Activated naive CD8-positive, alpha-beta T cell treated with anti-CD3 and anti-CD28 coated beads, Interleukin-2, amount 50 U/mL, for 24 hours (primary cell): ENCODE measurements at regions not wholly inside any gene's neighbourhood (a gene's known extent, or its start where the extent isn't known, plus 50 kb on each side); places are given as distances from the start of the nearest gene placed in this dataset.

Experiments
- ATAC-seq: fragments of 150-1000 bp; cut with Tn5 transposase; one replicate; pipeline ENCODE4 v1.10.0; 2021
- DNase-seq: peaks from one replicate; pipeline ENCODE4 v3.0.0; 2021
- H3K27ac Mint-ChIP-seq: one replicate; pipeline ENCODE4 v1.8.0; 2021; ENCODE audit warnings: mild to moderate bottlenecking, mixed read lengths
- H3K27me3 Mint-ChIP-seq: one replicate; pipeline ENCODE4 v1.8.0; 2021; ENCODE audit warnings: mixed read lengths
- H3K36me3 Mint-ChIP-seq: one replicate; pipeline ENCODE4 v1.8.0; 2021; ENCODE audit warnings: low read depth, mixed read lengths
- H3K4me1 Mint-ChIP-seq: one replicate; pipeline ENCODE4 v1.8.0; 2021; ENCODE audit warnings: mixed read lengths
- H3K4me3 Mint-ChIP-seq: one replicate; pipeline ENCODE4 v1.8.0; 2021; ENCODE audit warnings: mild to moderate bottlenecking, moderate library complexity, mixed read lengths
- H3K9me3 Mint-ChIP-seq: one replicate; pipeline ENCODE4 v1.8.0; 2021; ENCODE audit warnings: mixed read lengths

GRCh38 chr3:181824961-181825360 lies 113.2 kb downstream of the SOX2 start:
- no peaks in the 10 kb centered on the region for H3K36me3 Mint-ChIP-seq
- no peak for ATAC-seq
- no peaks in the 10 kb centered on the region for H3K4me1 Mint-ChIP-seq
- no peak overlapping the region for H3K4me3 Mint-ChIP-seq
- DNase-seq, result no peak
- H3K27me3 Mint-ChIP-seq, result peaks cover 2% of the 10 kb centered on the region
- H3K27ac Mint-ChIP-seq, result no peak overlapping the region
- H3K9me3 Mint-ChIP-seq, result peaks cover 4% of the 10 kb centered on the region

- Mint-ChIP-seq H3K36me3 (no peaks in the 10 kb centered on the region), H3K4me1 (no peaks in the 10 kb centered on the region), H3K9me3 (no peaks in the 10 kb centered on the region), H3K4me3 (no peak overlapping the region), H3K27ac (no peak overlapping the region), H3K27me3 (peaks cover 2% of the 10 kb centered on the region)
- DNase-seq (no peak), ATAC-seq (no peak)
Measured at GRCh38 chr3:181839039-181839915, 127.6 kb downstream of the SOX2 start.

- no peak overlapping the region for H3K4me3 Mint-ChIP-seq
- no peaks in the 10 kb centered on the region for H3K36me3 Mint-ChIP-seq
- H3K27me3 Mint-ChIP-seq, result peaks cover 2% of the 10 kb centered on the region
- H3K4me1 Mint-ChIP-seq, result no peaks in the 10 kb centered on the region
- H3K27ac Mint-ChIP-seq, result no peak overlapping the region
- no peak for ATAC-seq
- H3K9me3 Mint-ChIP-seq, result no peaks in the 10 kb centered on the region
- DNase-seq, result no peak
Measured at GRCh38 chr3:181839916-181840297, 128.2 kb downstream of the SOX2 start.

- Mint-ChIP-seq H3K27ac (no peak overlapping the region), H3K9me3 (no peaks in the 10 kb centered on the region), H3K4me1 (no peaks in the 10 kb centered on the region), H3K4me3 (no peak overlapping the region), H3K36me3 (no peaks in the 10 kb centered on the region), H3K27me3 (no peaks in the 10 kb centered on the region)
- ATAC-seq, result no peak
- no peak for DNase-seq
Measured at GRCh38 chr3:181844211-181844610, 132.5 kb downstream of the SOX2 start.

GRCh38 chr3:181847276-181847675 lies 135.6 kb downstream of the SOX2 start:
- H3K36me3 Mint-ChIP-seq, result no peaks in the 10 kb centered on the region
- H3K9me3 Mint-ChIP-seq, result no peaks in the 10 kb centered on the region
- no peak overlapping the region for H3K27ac Mint-ChIP-seq
- ATAC-seq, result no peak
- no peak for DNase-seq
- no peaks in the 10 kb centered on the region for H3K27me3 Mint-ChIP-seq
- H3K4me3 Mint-ChIP-seq, result no peak overlapping the region
- H3K4me1 Mint-ChIP-seq, result no peaks in the 10 kb centered on the region

GRCh38 chr3:181851063-181851462 lies 139.3 kb downstream of the SOX2 start:
- no peak overlapping the region for H3K4me3 Mint-ChIP-seq
- H3K27me3 Mint-ChIP-seq, result no peaks in the 10 kb centered on the region
- DNase-seq (no peak), ATAC-seq (no peak)
- H3K4me1 Mint-ChIP-seq, result no peaks in the 10 kb centered on the region
- no peak overlapping the region for H3K27ac Mint-ChIP-seq
- no peaks in the 10 kb centered on the region for H3K9me3 Mint-ChIP-seq
- H3K36me3 Mint-ChIP-seq, result no peaks in the 10 kb centered on the region

- ATAC-seq, result no peak
- no peak overlapping the region for H3K4me3 Mint-ChIP-seq
- no peaks in the 10 kb centered on the region for H3K27me3 Mint-ChIP-seq
- no peaks in the 10 kb centered on the region for H3K4me1 Mint-ChIP-seq
- H3K36me3 Mint-ChIP-seq, result no peaks in the 10 kb centered on the region
- no peak for DNase-seq
- no peaks in the 10 kb centered on the region for H3K9me3 Mint-ChIP-seq
- H3K27ac Mint-ChIP-seq, result no peak overlapping the region
Measured at GRCh38 chr3:181855825-181856224, 144.1 kb downstream of the SOX2 start.

GRCh38 chr3:181859518-181859917 lies 147.8 kb downstream of the SOX2 start:
- H3K27me3 Mint-ChIP-seq, result no peaks in the 10 kb centered on the region
- no peak overlapping the region for H3K4me3 Mint-ChIP-seq
- DNase-seq (no peak), ATAC-seq (no peak)
- H3K9me3 Mint-ChIP-seq, result no peaks in the 10 kb centered on the region
- no peak overlapping the region for H3K27ac Mint-ChIP-seq
- H3K36me3 Mint-ChIP-seq, result no peaks in the 10 kb centered on the region
- H3K4me1 Mint-ChIP-seq, result no peaks in the 10 kb centered on the region

- Mint-ChIP-seq H3K36me3 (no peaks in the 10 kb centered on the region), H3K27me3 (no peaks in the 10 kb centered on the region), H3K9me3 (no peaks in the 10 kb centered on the region), H3K27ac (no peak overlapping the region), H3K4me1 (no peaks in the 10 kb centered on the region), H3K4me3 (no peak overlapping the region)
- no peak for ATAC-seq
- no peak for DNase-seq
Measured at GRCh38 chr3:181860235-181860634, 148.5 kb downstream of the SOX2 start.

GRCh38 chr3:181862502-181862901 lies 150.8 kb downstream of the SOX2 start:
- no peak for DNase-seq
- Mint-ChIP-seq H3K4me3 (no peak overlapping the region), H3K9me3 (no peaks in the 10 kb centered on the region), H3K4me1 (no peaks in the 10 kb centered on the region), H3K27me3 (no peaks in the 10 kb centered on the region), H3K27ac (no peak overlapping the region), H3K36me3 (no peaks in the 10 kb centered on the region)
- no peak for ATAC-seq

- H3K27me3 Mint-ChIP-seq, result no peaks in the 10 kb centered on the region
- H3K27ac Mint-ChIP-seq, result no peak overlapping the region
- no peaks in the 10 kb centered on the region for H3K9me3 Mint-ChIP-seq
- no peaks in the 10 kb centered on the region for H3K36me3 Mint-ChIP-seq
- no peaks in the 10 kb centered on the region for H3K4me1 Mint-ChIP-seq
- no peak for DNase-seq
- H3K4me3 Mint-ChIP-seq, result no peak overlapping the region
- ATAC-seq, result no peak
Measured at GRCh38 chr3:181868576-181869082, 156.9 kb downstream of the SOX2 start.

GRCh38 chr3:181872887-181873286 lies 161.2 kb downstream of the SOX2 start:
- no peak for DNase-seq
- H3K27ac Mint-ChIP-seq, result no peak overlapping the region
- H3K36me3 Mint-ChIP-seq, result no peaks in the 10 kb centered on the region
- no peaks in the 10 kb centered on the region for H3K9me3 Mint-ChIP-seq
- H3K27me3 Mint-ChIP-seq, result no peaks in the 10 kb centered on the region
- H3K4me1 Mint-ChIP-seq, result no peaks in the 10 kb centered on the region
- no peak overlapping the region for H3K4me3 Mint-ChIP-seq
- ATAC-seq, result no peak

- no peaks in the 10 kb centered on the region for H3K4me1 Mint-ChIP-seq
- ATAC-seq, result no peak
- no peak overlapping the region for H3K4me3 Mint-ChIP-seq
- DNase-seq, result no peak
- H3K9me3 Mint-ChIP-seq, result no peaks in the 10 kb centered on the region
- no peaks in the 10 kb centered on the region for H3K36me3 Mint-ChIP-seq
- no peak overlapping the region for H3K27ac Mint-ChIP-seq
- no peaks in the 10 kb centered on the region for H3K27me3 Mint-ChIP-seq
Measured at GRCh38 chr3:181879926-181880325, 168.2 kb downstream of the SOX2 start.

GRCh38 chr3:181880331-181880730 lies 168.6 kb downstream of the SOX2 start:
- no peaks in the 10 kb centered on the region for H3K27me3 Mint-ChIP-seq
- no peak overlapping the region for H3K27ac Mint-ChIP-seq
- no peaks in the 10 kb centered on the region for H3K4me1 Mint-ChIP-seq
- no peak for ATAC-seq
- H3K36me3 Mint-ChIP-seq, result no peaks in the 10 kb centered on the region
- H3K9me3 Mint-ChIP-seq, result no peaks in the 10 kb centered on the region
- DNase-seq, result no peak
- no peak overlapping the region for H3K4me3 Mint-ChIP-seq

- ATAC-seq (no peak), DNase-seq (no peak)
- Mint-ChIP-seq H3K4me1 (no peaks in the 10 kb centered on the region), H3K9me3 (no peaks in the 10 kb centered on the region), H3K36me3 (no peaks in the 10 kb centered on the region), H3K27me3 (no peaks in the 10 kb centered on the region), H3K27ac (no peak overlapping the region), H3K4me3 (no peak overlapping the region)
Measured at GRCh38 chr3:181881749-181882148, 170.0 kb downstream of the SOX2 start.
